Caco-2 (cell line): ENCODE measurements at regions not wholly inside any gene's neighbourhood (a gene's known extent, or its start where the extent isn't known, plus 50 kb on each side); places are given as distances from the start of the nearest gene placed in this dataset.
"Not testable (repeated sequence)": the region's sequence is repeated elsewhere in the genome, so short reads cannot be mapped to it uniquely, and the experiment has no call there.

Source experiments
- BruUV-seq: library from RNA; stranded (reverse); fragments of 400-500 nt; replicated peaks from 2 replicates; lab custom pipeline; 2021; lab: Mats Ljungman, UMichigan
- CTCF ChIA-PET: fragments of 300-600 bp; sonication (Branson Sonifier 250); formaldehyde crosslinking; loops from one replicate; lab custom pipeline; 2022; ENCODE audit warnings: antibody characterized with exemption; lab: Charles Lee
- POLR2A ChIA-PET: fragments of 300-600 bp; sonication (Branson Sonifier 250); formaldehyde crosslinking; loops from one replicate; lab custom pipeline; 2022; ENCODE audit warnings: antibody characterized with exemption; lab: Charles Lee
- DNase-seq, 2 experiments: peaks; one replicate each; pipeline versions ENCODE4 v3.0.0 to v3.0.0-alpha.2; 2020 to 2022
- H3K27me3 ChIP-seq: replicated peaks from 2 replicates; pipeline ENCODE4 v1.6.0; 2011; ENCODE audit warnings: low read length; ENCODE audit not compliant: control insufficient read depth, insufficient read depth
- H3K36me3 ChIP-seq: 2 replicates; pipeline ENCODE4 v1.5.1; 2011; ENCODE audit warnings: low read length; ENCODE audit not compliant: control insufficient read depth, insufficient read depth
- H3K4me1 ChIP-seq: fragments of 250-450 bp; sonication (Bioruptor Pico); 2 replicates; pipeline ENCODE4 v1.5.1; 2020; ENCODE audit warnings: mild to moderate bottlenecking
- H3K4me3 ChIP-seq: 2 replicates; pipeline ENCODE4 v1.5.1; 2011; ENCODE audit warnings: low read depth, mild to moderate bottlenecking, control low read depth, low read length
- H3K9me3 ChIP-seq: fragments of 250-450 bp; sonication (Bioruptor Pico); 2 replicates; pipeline ENCODE4 v1.5.1; 2020; ENCODE audit warnings: mild to moderate bottlenecking, moderate library complexity
- H3K27ac Mint-ChIP-seq: one replicate; pipeline ENCODE4 v1.8.0; 2022; ENCODE audit warnings: mixed read lengths; ENCODE audit not compliant: unreplicated experiment
- H3K27me3 Mint-ChIP-seq: one replicate; pipeline ENCODE4 v1.8.0; 2022; ENCODE audit warnings: mixed read lengths; ENCODE audit not compliant: insufficient read depth, unreplicated experiment
- H3K36me3 Mint-ChIP-seq: one replicate; pipeline ENCODE4 v1.8.0; 2022; ENCODE audit warnings: mild to moderate bottlenecking, mixed read lengths; ENCODE audit not compliant: insufficient read depth, unreplicated experiment
- H3K4me1 Mint-ChIP-seq: one replicate; pipeline ENCODE4 v1.8.0; 2022; ENCODE audit warnings: low read depth, mixed read lengths; ENCODE audit not compliant: unreplicated experiment
- H3K4me3 Mint-ChIP-seq: one replicate; pipeline ENCODE4 v1.8.0; 2022; ENCODE audit warnings: mild to moderate bottlenecking, moderate library complexity, mixed read lengths; ENCODE audit not compliant: unreplicated experiment
- H3K9me3 Mint-ChIP-seq: one replicate; pipeline ENCODE4 v1.8.0; 2022; ENCODE audit warnings: mixed read lengths; ENCODE audit not compliant: unreplicated experiment
- CTCF ChIP-seq, 2 experiments: fragments of 200-600 bp in 1 of 2; IDR thresholded peaks; 1 replicate in 1 of 2; 2 replicates in 1 of 2; pipeline versions ENCODE4 v1.5.1 to v1.8.0; 2011 to 2022; ENCODE audit warnings: antibody characterized with exemption in 1 of 2, control low read depth in 1 of 2, inconsistent platforms in 1 of 2, low read depth in 1 of 2, low read length in 1 of 2, mild to moderate bottlenecking in 1 of 2, moderate library complexity in 1 of 2; ENCODE audit not compliant: insufficient read depth in 1 of 2, severe bottlenecking in 1 of 2, unreplicated experiment in 1 of 2
- intact Hi-C: fragments of 100-400 bp; cut with micrococcal nuclease; formaldehyde crosslinking; loops from one replicate; pipeline ENCODE4 v1.10.0; 2022; ENCODE audit not compliant: unreplicated experiment

GRCh38 chr1:166766942-166767341 lies 72.3 kb upstream of the POGK start:
- no peak overlapping the region for H3K4me3 Mint-ChIP-seq
- Histone ChIP-seq H3K4me3 (no peak overlapping the region), H3K27me3 (no peaks in the 10 kb centered on the region), H3K36me3 (no peaks in the 10 kb centered on the region), H3K4me1 (no peaks in the 10 kb centered on the region), H3K9me3 (no peaks in the 10 kb centered on the region)
- ChIA-PET POLR2A (no interaction called here), CTCF (no interaction called here)
- intact Hi-C loops: no loop called here
- BruUV-seq: no TSS peak
- no peaks in the 10 kb centered on the region for H3K9me3 Mint-ChIP-seq
- no peaks in the 10 kb centered on the region for H3K36me3 Mint-ChIP-seq
- no peak overlapping the region for H3K27ac Mint-ChIP-seq
- DNase-seq: no peak
- H3K4me1 Mint-ChIP-seq: no peaks in the 10 kb centered on the region
- no peak for TF ChIP-seq CTCF (IDR thresholded peaks at IDR 0.05; ENCODE audit: insufficient read depth in 1 of 2, low read depth in 1 of 2, low read length in 1 of 2, severe bottlenecking in 1 of 2, unreplicated experiment in 1 of 2)
- H3K27me3 Mint-ChIP-seq: no peaks in the 10 kb centered on the region

GRCh38 chr1:166784646-166785045 lies 54.6 kb upstream of the POGK start:
- CTCF ChIA-PET, H3K36me3 ChIP-seq, H3K4me3 ChIP-seq, POLR2A ChIA-PET, DNase-seq, H3K36me3 Mint-ChIP-seq, H3K4me1 ChIP-seq, intact Hi-C loops, H3K27me3 ChIP-seq, H3K4me3 Mint-ChIP-seq, H3K9me3 ChIP-seq, BruUV-seq, H3K27ac Mint-ChIP-seq, H3K4me1 Mint-ChIP-seq, H3K9me3 Mint-ChIP-seq: not testable (repeated sequence)
- H3K27me3 Mint-ChIP-seq: peaks cover 14% of the 10 kb centered on the region

- no peaks in the 10 kb centered on the region for H3K9me3 Mint-ChIP-seq
- ChIA-PET POLR2A (no interaction called here), CTCF (no interaction called here)
- H3K4me1 Mint-ChIP-seq: no peaks in the 10 kb centered on the region
- BruUV-seq: no TSS peak
- no peak overlapping the region for H3K4me3 Mint-ChIP-seq
- H3K4me1 ChIP-seq: no peaks in the 10 kb centered on the region
- H3K36me3 Mint-ChIP-seq: no peaks in the 10 kb centered on the region
- no peak overlapping the region for H3K4me3 ChIP-seq
- intact Hi-C loops: no loop called here
- TF ChIP-seq CTCF (IDR thresholded peaks at IDR 0.05; ENCODE audit: insufficient read depth in 1 of 2, low read depth in 1 of 2, low read length in 1 of 2, severe bottlenecking in 1 of 2, unreplicated experiment in 1 of 2): no peak
- H3K9me3 ChIP-seq: no peaks in the 10 kb centered on the region
- no peak overlapping the region for H3K27ac Mint-ChIP-seq
- no peaks in the 10 kb centered on the region for H3K36me3 ChIP-seq
- H3K27me3 Mint-ChIP-seq: peaks cover 14% of the 10 kb centered on the region
- no peaks in the 10 kb centered on the region for H3K27me3 ChIP-seq
- DNase-seq: no peak
Observed at GRCh38 chr1:166785987-166786386, 53.3 kb upstream of the POGK start.

- no peaks in the 10 kb centered on the region for H3K27me3 ChIP-seq
- H3K4me3 ChIP-seq: no peak overlapping the region
- Mint-ChIP-seq H3K4me1 (no peaks in the 10 kb centered on the region), H3K27me3 (peaks cover 8% of the 10 kb centered on the region), H3K36me3 (no peaks in the 10 kb centered on the region), H3K9me3 (no peaks in the 10 kb centered on the region), H3K27ac (no peak overlapping the region), H3K4me3 (no peak overlapping the region)
- H3K4me1 ChIP-seq: no peaks in the 10 kb centered on the region
- no peaks in the 10 kb centered on the region for H3K36me3 ChIP-seq
- BruUV-seq: no TSS peak
- CTCF ChIA-PET: no interaction called here
- DNase-seq: no peak
- no peak for TF ChIP-seq CTCF (IDR thresholded peaks at IDR 0.05; ENCODE audit: insufficient read depth in 1 of 2, low read depth in 1 of 2, low read length in 1 of 2, severe bottlenecking in 1 of 2, unreplicated experiment in 1 of 2)
- H3K9me3 ChIP-seq: no peaks in the 10 kb centered on the region
- intact Hi-C loops: no loop called here
- POLR2A ChIA-PET: no interaction called here
Observed at GRCh38 chr1:166789286-166789685, 50.0 kb upstream of the POGK start.
